ENCODE measurements at regions not wholly inside any gene's neighbourhood (a gene's known extent, or its start where the extent isn't known, plus 50 kb on each side); places are given as distances from the start of the nearest gene placed in this dataset.

DNA sequence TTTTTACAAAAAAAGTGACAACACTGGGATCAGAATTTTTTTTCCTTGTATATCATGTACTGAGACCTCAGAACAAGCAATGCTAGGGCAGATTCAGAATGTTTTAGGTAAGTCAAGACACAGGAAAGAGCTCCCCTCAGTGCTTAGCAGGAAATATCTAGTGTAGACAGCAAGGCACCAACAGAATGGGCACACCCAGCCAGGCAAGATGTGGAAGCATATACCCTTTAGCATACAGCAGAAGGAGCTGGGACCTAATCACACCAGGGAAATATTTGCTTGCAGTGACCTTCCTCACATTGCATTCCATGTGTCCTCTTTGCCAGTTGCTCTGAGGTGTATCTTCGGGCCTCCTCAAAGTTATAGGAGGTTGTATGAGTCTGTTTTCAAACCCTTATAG lies 497.6 kb upstream of the LRRN3 start:
- TF ChIP-seq, protein P1, sequence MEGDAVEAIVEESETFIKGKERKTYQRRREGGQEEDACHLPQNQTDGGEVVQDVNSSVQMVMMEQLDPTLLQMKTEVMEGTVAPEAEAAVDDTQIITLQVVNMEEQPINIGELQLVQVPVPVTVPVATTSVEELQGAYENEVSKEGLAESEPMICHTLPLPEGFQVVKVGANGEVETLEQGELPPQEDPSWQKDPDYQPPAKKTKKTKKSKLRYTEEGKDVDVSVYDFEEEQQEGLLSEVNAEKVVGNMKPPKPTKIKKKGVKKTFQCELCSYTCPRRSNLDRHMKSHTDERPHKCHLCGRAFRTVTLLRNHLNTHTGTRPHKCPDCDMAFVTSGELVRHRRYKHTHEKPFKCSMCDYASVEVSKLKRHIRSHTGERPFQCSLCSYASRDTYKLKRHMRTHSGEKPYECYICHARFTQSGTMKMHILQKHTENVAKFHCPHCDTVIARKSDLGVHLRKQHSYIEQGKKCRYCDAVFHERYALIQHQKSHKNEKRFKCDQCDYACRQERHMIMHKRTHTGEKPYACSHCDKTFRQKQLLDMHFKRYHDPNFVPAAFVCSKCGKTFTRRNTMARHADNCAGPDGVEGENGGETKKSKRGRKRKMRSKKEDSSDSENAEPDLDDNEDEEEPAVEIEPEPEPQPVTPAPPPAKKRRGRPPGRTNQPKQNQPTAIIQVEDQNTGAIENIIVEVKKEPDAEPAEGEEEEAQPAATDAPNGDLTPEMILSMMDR (IDR thresholded peaks at IDR 0.05; ENCODE audit: low read depth, low read length, poor library complexity, severe bottlenecking) = no peak
- no peak for TF ChIP-seq EZH2phosphoT487 (IDR thresholded peaks at IDR 0.05; ENCODE audit: borderline replicate concordance, low read length)
